GM12872 (cell line): ENCODE measurements at regions not wholly inside any gene's neighbourhood (a gene's known extent, or its start where the extent isn't known, plus 50 kb on each side); places are given as distances from the start of the nearest gene placed in this dataset.

ENCODE experiments used
- TF ChIP-seq, protein P1 (sequence below): IDR thresholded peaks from 3 replicates; pipeline ENCODE4 v1.5.1; 2011; ENCODE audit warnings: low read depth, mild to moderate bottlenecking, low read length, moderate library complexity; ENCODE audit not compliant: insufficient read depth

DNA sequence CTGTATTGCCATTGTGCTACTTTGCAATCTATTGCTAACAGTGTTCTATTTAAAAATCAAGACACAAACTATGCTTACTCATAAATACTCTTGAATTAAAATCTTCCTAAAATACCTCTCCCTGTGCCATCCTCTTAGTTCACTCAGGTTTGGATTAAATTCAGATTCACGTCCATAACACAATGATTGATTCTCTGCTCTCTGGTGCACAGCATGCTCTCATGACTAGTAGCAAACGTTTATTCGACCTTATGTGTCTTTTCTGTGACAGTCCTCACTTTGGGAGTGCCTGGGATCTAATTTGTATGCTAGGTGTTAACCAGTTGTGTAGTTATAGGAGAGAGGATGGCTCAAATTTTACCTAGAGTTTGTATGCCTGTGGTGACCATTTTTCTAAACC is 270.4 kb upstream of the FKBP1C start:
- TF ChIP-seq, protein P1, sequence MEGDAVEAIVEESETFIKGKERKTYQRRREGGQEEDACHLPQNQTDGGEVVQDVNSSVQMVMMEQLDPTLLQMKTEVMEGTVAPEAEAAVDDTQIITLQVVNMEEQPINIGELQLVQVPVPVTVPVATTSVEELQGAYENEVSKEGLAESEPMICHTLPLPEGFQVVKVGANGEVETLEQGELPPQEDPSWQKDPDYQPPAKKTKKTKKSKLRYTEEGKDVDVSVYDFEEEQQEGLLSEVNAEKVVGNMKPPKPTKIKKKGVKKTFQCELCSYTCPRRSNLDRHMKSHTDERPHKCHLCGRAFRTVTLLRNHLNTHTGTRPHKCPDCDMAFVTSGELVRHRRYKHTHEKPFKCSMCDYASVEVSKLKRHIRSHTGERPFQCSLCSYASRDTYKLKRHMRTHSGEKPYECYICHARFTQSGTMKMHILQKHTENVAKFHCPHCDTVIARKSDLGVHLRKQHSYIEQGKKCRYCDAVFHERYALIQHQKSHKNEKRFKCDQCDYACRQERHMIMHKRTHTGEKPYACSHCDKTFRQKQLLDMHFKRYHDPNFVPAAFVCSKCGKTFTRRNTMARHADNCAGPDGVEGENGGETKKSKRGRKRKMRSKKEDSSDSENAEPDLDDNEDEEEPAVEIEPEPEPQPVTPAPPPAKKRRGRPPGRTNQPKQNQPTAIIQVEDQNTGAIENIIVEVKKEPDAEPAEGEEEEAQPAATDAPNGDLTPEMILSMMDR, result no peak

DNA sequence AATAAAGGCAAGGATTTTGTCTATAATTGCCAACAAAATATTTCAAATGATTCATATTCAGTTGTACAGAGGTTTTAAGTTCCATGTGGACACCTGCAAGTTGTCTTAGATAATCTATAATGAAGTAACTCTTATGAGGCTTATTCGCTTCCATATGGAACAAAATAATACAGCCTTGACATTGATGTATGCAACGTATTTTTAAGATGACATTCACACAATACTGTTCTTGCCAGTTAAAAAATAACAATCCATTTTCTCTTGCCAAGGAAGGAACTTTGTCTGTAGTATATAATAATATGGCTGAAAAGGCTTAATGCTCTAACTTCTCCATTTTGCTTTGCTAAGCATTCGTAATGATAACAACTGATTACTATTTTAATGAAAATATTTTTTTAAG is 269.3 kb upstream of the FKBP1C start:
- TF ChIP-seq, protein P1, result no peak

DNA sequence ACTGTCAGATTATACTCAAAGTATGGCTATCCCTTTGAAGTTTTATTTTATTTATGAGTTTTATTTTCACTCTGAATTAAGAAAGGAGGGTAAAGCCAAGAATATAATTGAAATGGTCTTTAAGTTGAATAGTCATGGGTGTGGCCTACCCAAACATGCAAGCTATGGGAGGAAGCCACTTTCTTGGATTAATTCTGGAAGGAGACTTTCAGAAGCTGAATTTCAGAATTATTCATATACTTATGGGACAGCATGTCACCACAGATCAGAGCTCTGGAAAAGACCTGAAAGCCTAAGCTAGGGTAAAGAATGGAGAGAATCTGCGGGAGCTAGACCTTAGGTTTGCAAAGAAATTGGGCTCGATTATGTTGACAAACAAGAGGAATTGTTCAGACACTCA is 242.4 kb upstream of the FKBP1C start:
- TF ChIP-seq, protein P1, result no peak

DNA sequence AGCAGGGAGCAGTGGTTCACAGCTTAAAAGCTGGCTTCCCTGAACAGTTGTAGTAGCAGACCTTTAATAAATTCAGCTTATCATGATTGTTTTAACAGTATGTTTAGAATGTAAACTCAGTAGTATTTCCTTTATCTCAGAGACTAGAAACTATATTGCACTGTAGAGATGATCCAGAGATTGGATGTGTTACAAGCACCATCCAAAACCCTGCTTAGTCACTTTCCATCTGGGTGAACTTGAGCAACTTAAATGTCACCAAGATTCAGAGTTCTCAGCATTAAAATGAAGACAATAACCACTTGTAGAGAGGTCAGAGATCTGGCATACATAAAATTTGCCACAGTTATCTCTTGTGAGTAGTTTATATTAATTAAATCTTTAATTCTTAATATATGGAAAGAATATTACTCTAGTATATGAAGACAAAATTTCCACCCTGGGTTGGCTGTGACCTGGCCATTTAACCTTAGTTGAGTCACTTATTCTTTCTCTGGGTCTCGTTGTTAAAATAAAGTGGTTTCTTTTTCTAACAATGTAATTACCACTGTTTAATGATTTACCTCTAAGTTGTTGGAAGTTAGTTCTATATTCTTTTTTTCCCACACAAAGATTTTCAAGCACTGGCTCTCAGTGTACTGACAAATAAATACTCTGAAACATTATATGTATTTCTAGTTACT is 239.2 kb upstream of the FKBP1C start:
- TF ChIP-seq, protein P1, result no peak

DNA sequence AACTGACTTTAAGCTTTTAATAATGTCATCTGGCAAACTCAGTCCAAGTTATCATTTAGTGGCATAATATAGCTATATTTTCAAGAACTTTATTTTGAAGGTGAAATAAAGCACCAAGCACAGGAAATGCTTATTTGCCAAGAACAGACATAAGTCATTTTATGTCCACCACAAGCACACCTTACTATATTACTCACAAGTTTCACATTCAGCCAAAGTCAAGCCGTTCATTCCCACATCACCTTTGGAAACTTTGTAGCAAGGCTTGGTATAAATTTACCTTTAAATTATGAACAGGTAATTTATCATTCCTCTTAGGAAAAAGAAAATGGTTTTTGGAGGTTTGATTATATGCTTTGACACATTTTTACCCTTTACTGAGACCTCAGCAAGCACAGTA is 236.8 kb upstream of the FKBP1C start:
- TF ChIP-seq, protein P1, result no peak

DNA sequence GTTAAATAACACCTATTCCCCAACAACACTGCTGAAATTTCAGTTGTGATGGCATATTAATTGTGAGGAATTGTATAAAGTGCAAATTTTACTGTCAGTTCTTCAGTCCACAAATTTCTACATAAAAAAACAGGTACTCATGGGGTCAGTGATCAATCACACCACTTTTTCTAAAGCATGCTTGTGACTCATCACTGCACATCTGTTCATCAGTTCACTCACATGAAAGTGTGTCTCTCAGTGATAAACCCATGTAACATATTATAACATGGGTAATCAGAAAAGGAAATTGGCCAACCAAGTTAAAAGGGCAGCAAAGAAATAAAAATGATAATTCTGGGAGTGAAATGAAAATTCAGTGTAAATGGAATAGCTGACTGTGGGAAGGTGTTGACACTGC is 234.7 kb upstream of the FKBP1C start:
- TF ChIP-seq, protein P1, result no peak

DNA sequence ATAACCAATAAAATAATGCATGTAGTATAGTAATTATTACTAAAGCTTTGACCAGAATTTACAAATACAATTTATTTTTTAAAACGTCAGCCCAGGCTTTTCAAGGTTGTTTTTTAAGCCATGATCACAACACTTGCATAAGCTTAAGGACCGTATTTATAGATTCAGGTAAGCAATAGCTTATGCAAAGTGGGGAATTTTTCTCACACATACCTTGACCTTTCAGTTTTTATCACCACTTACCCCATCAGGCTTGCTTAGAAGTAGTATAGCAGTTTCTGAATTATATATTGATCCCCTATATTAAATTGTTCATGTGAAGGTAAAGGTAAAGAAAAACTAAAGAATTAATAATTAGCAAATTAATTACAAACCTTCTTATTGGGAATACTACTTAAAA is 232.3 kb upstream of the FKBP1C start:
- TF ChIP-seq, protein P1, result no peak

DNA sequence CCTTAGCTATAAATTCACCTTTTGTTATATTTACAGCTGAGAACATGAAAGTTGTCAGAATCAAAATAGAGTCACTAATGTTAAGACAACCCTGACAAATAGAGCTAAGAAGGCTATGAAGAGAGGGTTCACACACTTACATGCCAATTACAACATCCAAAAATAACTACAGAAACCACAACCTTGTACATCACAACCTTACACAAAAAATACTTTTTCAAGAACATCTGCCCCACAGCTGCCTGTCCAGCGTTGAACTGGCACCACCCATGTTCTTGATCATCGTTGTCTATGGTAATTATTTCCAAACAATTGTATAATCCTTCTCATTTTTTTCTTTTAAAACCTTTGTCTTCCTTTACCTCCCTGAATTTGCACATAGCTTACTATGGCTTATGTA is 231.2 kb upstream of the FKBP1C start:
- TF ChIP-seq, protein P1, result no peak
